Stimulated activated CD4-positive, alpha-beta T cell treated with anti-CD3 and anti-CD28 coated beads, Interleukin-1b, Interleukin-23, amount 100 ng/mL, for 4 hours (primary cell): ENCODE measurements at regions not wholly inside any gene's neighbourhood (a gene's known extent, or its start where the extent isn't known, plus 50 kb on each side); places are given as distances from the start of the nearest gene placed in this dataset.
"Not testable (repeated sequence)": the region's sequence is repeated elsewhere in the genome, so short reads cannot be mapped to it uniquely, and the experiment has no call there.

Source experiments
- DNase-seq, 2 donors: peaks; one replicate each; pipeline ENCODE4 v3.0.0-alpha.2; 2020; ENCODE audit warnings: low read depth in 2 of 2

DNA sequence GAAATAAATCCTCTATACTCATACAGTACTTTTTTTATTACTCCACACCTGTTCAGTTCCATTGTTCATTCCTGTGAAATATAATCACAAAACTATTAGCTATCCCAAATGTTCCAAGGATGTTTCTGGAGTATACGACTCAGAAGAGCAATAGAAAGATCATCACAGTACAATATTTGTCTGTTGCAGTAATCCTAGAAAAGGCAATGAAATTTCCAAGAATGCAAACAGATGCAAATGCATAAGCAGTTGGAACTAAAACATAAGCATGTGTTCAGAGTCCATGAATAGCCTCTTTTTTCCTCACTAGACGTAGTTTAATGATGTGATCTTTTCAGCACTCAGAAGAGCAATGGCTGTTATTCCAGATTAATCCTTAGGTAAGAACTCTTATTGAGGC lies 55.2 kb downstream of the RTL3 start:
- no peak for DNase-seq

DNA sequence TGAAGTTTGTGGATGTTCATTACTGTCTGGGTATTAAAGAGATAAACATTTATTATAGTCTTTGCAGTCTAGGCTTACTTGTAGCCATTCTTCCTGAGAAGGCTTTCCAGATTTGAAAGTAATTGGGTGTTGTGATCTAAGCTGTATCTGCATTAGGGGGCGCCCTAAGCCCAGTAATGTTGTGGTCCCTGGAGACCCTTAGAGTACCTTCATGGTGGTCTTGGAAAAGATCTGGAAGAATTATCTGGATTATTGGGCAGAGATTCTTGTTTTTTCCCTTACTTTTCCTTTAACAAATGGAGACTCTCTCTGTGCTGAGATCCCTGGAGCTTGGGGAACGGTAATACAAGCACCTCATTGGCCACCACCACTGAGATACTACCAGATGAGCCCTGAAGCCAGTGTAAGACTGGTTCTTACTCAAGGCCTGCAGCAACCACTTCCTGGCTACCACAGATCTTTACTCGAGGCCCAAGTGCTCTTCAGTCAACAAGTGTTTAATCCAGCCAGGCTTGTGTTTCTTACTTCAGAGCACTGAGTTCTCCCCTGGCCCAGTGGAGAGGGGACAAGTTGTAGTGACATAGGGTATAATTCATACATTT lies 63.1 kb downstream of the RTL3 start:
- DNase-seq = no peak

DNA sequence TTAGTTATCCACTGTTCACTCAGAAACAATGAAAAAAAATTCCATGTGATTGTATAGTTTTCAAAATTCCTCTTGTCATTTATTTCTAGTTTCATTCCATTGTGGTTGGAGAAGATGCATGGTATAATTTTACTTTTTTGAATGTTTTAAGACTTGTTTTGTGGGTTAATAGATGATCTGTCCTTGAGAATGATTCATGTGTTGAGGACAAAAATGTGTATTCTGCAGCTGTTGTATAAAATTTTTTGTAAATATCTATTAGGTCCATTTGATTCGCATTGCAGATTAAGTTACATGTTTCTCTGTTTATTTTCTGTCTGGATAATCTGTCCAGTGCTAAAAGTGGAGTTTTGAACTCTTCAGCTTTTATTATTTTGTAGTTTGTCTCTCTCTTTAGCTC lies 65.4 kb downstream of the RTL3 start:
- DNase-seq = no peak

GRCh38 chrX:78592030-78592429 lies 67.1 kb downstream of the RTL3 start:
- no peak for DNase-seq

- DNase-seq = no peak
Measured at GRCh38 chrX:78574306-78574705, 84.8 kb downstream of the RTL3 start.

- no peak for DNase-seq
Measured at GRCh38 chrX:78573630-78574029, 85.5 kb downstream of the RTL3 start.

- no peak for DNase-seq
Measured at GRCh38 chrX:78571849-78572248, 87.3 kb downstream of the RTL3 start.

- DNase-seq = no peak
Measured at GRCh38 chrX:78555401-78555980, 103.6 kb downstream of the RTL3 start.

- not testable (repeated sequence) for DNase-seq
Measured at GRCh38 chrX:78552628-78553027, 106.5 kb downstream of the RTL3 start.

- no peak for DNase-seq
Measured at GRCh38 chrX:78548012-78548411, 111.1 kb downstream of the RTL3 start.

DNA sequence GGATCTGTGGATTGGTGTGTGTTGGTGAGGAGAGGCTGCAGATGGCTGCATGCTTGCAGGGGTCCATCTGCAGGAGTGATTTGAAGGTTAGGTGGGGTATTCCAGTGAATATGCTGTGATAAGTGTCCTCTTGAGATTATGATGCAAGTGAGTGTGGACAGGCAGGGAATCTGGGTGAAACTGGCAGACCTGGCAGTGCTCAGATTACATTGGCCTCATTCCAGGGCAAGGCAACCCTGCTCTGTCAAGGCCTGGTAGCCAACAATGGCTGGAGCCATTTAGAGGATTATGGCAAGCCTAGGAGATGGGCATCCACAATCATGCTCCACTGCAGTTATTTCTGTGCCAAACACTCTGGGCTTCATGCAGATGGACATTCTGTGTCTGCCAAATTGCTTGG lies 113.9 kb downstream of the RTL3 start:
- DNase-seq = no peak

DNA sequence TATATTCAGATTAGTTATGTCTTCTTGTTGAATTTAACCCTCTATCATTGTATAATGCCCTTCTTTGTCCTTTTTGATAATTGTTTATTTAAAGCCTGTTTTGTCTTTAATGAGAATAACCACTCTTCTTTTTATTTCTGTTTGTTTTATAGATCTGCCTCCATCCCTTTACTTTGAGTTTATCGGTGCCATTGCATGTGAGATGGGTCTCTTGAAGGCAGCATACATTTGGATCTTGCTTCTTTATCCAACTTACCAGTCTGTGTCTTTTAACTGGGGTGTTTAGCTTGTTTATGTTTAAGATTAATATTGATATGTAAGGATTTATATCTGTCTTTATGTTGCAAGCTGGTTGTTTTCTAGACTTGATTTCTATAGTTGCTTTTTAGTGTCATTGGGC lies 115.8 kb downstream of the RTL3 start:
- no peak for DNase-seq

DNA sequence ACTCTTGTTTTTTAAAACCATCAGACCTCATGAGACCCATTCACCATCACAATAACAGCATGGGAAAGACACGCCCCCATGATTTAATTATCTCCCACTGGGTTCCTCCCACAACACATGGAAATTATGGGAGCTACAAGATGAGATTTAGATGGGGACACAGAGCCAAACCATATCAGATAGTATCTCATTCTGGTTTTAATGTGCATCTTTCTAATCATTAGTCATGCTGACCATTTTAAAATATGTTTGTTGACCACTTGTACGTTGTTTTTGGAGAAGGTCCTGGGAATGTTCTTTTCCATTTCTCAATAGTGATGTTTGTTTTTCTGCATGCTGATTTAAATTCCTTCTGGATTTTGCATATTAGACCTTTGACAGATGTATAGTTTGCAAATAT lies 119.0 kb downstream of the RTL3 start:
- DNase-seq = no peak

DNA sequence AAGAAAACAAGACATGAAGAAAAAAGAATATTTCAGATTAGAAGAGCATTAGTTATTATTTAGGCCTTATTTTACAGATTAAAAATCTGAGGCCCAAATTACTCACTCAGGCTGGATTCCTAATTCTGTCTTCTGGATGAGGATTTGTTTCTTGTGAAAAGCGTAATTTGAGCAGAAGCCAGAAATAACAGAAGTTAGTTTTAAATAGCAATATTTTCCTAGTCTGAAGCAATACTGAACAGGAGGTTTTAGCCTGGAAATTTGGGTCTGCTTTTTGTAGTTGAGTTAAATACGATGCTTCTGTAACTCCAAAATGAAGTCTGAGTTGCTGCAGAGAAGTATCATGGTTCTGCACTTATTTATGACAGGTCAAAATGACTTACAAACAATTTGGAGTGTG lies 124.9 kb downstream of the RTL3 start:
- no peak for DNase-seq

GRCh38 chrX:78532363-78532762 lies 126.8 kb downstream of the RTL3 start:
- no peak for DNase-seq

DNA sequence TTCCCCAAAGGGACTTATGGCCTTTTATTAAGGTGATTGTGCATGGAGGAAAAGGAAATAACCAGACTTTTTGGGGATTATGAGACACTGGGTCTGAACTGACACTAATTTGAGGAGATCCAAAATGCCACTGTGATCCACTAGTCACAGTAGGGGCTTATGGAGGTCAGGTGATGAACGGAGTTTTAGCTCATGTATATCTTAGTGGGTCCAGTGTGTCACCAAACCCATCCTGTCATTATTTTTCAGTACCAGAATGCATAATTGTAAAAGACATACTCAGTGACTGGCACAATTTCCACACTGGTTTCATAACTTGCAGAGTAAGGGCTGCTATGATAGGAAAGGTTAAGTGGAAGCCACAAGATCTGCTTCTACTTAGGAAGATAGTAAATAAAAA lies 131.3 kb downstream of the RTL3 start:
- DNase-seq = no peak

DNA sequence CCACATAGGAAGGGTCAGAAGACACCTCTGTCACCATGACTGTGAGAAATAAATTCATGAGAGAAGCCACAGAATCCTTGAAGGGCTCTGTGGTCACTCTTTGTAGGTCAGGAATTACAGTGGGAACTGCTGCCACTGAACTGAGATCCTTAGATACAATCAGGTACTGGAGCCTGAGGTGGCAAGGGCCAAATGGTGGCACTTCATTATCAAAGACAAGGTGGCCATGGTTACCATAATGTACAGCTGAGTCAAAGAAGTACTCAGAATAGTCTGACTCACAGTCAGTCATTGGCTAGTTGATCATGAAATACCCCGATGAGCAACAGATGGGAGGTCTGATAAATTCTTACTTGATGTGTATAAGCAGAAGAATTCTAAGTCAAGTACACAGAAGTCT lies 131.9 kb downstream of the RTL3 start:
- peak in 1 of 2 donors; percentile 6 for DNase-seq

- DNase-seq = no peak
Measured at GRCh38 chrX:78522601-78523000, 136.5 kb downstream of the RTL3 start.

GRCh38 chrX:78517124-78517523 lies 142.0 kb downstream of the RTL3 start:
- DNase-seq = peak in 1 of 2 donors; percentile 44

DNA sequence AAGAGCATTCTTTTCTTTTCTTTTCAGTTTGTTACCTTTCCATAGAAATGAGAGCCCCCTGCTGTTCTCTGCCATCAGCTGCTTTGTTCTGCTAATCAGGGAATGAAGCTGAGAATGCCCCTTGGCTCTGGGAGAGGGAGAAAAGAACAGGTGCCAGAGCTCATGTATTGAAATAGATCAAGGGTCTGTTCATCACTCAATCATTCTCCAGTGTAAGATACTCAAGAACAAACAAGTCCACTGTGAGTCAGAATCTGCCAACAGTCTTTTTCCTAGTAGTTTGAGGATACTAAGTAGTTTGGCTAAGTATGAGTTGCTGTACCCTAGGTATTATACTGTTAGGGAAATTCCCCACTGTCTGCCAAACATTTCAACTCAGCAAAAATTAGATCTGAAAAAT lies 144.3 kb downstream of the RTL3 start:
- peak in 1 of 2 donors; percentile 7 for DNase-seq

DNA sequence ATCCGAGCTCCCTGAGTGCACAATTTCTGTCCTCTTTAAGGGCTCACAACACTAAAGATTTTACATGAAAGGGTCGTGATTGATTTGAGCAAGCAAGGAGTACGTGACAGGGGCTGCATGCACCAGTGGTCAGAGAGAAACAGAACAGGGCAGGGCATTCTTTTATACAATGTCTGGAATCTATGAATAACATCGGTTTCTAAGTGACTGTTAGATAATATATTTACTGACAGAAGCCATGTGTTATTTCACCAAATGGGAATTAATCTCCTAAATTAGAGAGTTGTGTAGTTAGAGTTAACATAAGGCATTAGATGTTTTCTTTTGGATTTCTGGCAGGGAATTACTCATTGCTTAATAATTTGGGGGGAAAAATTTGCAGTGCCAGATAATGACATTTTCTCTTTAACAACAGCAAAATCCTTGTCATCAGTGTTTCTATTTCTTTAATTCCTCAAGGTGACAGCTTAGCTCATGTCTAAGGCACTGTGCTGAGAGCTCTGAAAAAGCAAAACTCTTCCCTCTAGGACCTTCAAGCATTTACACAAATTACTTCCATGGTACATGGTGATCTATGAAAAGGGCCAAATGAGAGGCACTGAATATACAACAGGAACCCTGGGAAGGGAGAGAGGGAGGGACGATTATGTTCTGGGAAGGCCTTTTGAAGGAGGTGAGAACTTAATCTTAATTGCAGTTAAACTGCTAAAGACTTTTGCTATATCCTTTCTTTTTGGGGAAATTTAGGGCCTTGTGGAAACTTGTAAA lies 145.0 kb downstream of the RTL3 start:
- no peak for DNase-seq

DNA sequence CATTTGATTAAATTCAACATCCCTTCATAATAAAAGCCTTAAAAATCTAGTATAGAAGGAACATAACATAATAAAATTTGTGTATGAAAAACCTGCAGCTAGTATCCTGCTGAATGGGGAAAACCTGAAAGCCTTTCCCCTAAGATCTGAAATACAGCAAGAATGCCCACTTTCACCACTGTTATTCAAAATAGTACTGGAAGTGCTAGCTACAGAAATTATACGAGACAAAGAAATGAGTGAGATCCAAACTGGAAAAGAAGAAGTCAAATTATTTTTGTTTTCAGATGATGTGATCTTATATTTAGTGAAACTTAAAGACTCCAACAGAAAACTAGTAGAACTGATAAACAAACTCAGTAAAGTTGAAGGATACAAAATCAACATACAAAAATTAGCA lies 152.9 kb downstream of the RTL3 start:
- DNase-seq = no peak

- no peak for DNase-seq
Measured at GRCh38 chrX:78496483-78496882, 162.6 kb downstream of the RTL3 start.
